ENCODE measurements at regions not wholly inside any gene's neighbourhood (a gene's known extent, or its start where the extent isn't known, plus 50 kb on each side); places are given as distances from the start of the nearest gene placed in this dataset.

GRCh38 chr19:30086220-30086619, 144.2 kb downstream of the URI1 start:
- no peak overlapping the region for H2AK5ac ChIP-seq (ENCODE audit: low read depth, low read length)
- no peak overlapping the region for H3K4ac ChIP-seq (ENCODE audit: low read depth, low read length)
- no peak overlapping the region for H2AK9ac ChIP-seq (replicated peaks; ENCODE audit: low read depth, low read length, poor library complexity)
- WGBS, 2 experiments (ENCODE audit: extremely low coverage in 2 of 2, insufficient read length in 1 of 2): no CpG with 5 or more reads among the region's 5 CpGs
- H2BK5ac ChIP-seq (ENCODE audit: low read depth, low read length, poor library complexity, severe bottlenecking): no peak overlapping the region
- H3K36me3 ChIP-seq (ENCODE audit: control insufficient read depth, insufficient read depth, low read length): no peaks in the 10 kb centered on the region
- no peak overlapping the region for H3K56ac ChIP-seq (ENCODE audit: extremely low read depth, insufficient read depth, low read length)
- H4K91ac ChIP-seq (ENCODE audit: insufficient read depth, low read depth, low read length): no peak overlapping the region
- no peak for ATAC-seq (ENCODE audit: low read depth)
- H3K4me1 ChIP-seq (ENCODE audit: control insufficient read depth, insufficient read depth, low read length): no peaks in the 10 kb centered on the region
- H3K4me2 ChIP-seq (ENCODE audit: low read depth, low read length): no peak overlapping the region
- no peak overlapping the region for H3K14ac ChIP-seq (replicated peaks; ENCODE audit: low read depth, low read length)
- no peak overlapping the region for H3K9ac ChIP-seq (ENCODE audit: low read depth, low read length)
- no peaks in the 10 kb centered on the region for H3K27me3 ChIP-seq (ENCODE audit: control insufficient read depth, insufficient read depth, low read length)
- intact Hi-C loops (cut with micrococcal nuclease): no loop called here
- H3K9me3 ChIP-seq (ENCODE audit: control insufficient read depth, insufficient read depth, low read length): no peaks in the 10 kb centered on the region
- H3K4me3 ChIP-seq (ENCODE audit: insufficient read depth, low read depth, low read length): no peak overlapping the region
- H2BK120ac ChIP-seq (ENCODE audit: low read depth, low read length): no peak overlapping the region
- H2AFZ ChIP-seq (replicated peaks; ENCODE audit: low read length, poor library complexity): no peak overlapping the region
- DNase-seq: no peak
- in situ Hi-C loops (cut with MboI; ENCODE audit: low sequenced_read_pairs): no loop called here
- BruUV-seq (replicated peaks): no TSS peak
- H4K8ac ChIP-seq (ENCODE audit: low read depth in 2 of 2, low read length in 2 of 2): no peak overlapping the region
- no peak overlapping the region for H4K5ac ChIP-seq (ENCODE audit: low read depth, low read length)
- POLR2A ChIA-PET (ENCODE audit: unreplicated experiment): no interaction called here
- H3K23ac ChIP-seq (ENCODE audit: low read depth, low read length): no peak overlapping the region
- no peaks in the 10 kb centered on the region for H3K9me1 ChIP-seq (ENCODE audit: insufficient read depth, low read length)
- no peaks in the 10 kb centered on the region for H3K79me1 ChIP-seq (ENCODE audit: low read depth in 1 of 2, low read length in 2 of 2)
- CTCF ChIA-PET: no interaction called here
- H3K27ac ChIP-seq (ENCODE audit: insufficient read depth, low read length): no peak overlapping the region
- H2BK20ac ChIP-seq (ENCODE audit: low read depth, low read length): no peak overlapping the region
- TF ChIP-seq MXI1 (IDR thresholded peaks at IDR 0.05; ENCODE audit: borderline replicate concordance, low read depth, low read length) (no peak), USF2 (IDR thresholded peaks at IDR 0.05; ENCODE audit: low read depth, low read length) (no peak), RFX5 (IDR thresholded peaks at IDR 0.05; ENCODE audit: low read depth, low read length) (no peak), RAD21 (IDR thresholded peaks at IDR 0.05; ENCODE audit: low read length) (no peak), RCOR1 (IDR thresholded peaks at IDR 0.05; ENCODE audit: insufficient replicate concordance, low read length) (no peak), FOS (IDR thresholded peaks at IDR 0.05; ENCODE audit: low read depth, low read length) (no peak), ELK1 (IDR thresholded peaks at IDR 0.05; ENCODE audit: borderline replicate concordance, low read depth, low read length) (no peak), NFE2L2 (IDR thresholded peaks at IDR 0.05; ENCODE audit: low read depth, low read length) (no peak), CHD1 (IDR thresholded peaks at IDR 0.05; ENCODE audit: low read depth, low read length) (no peak), MAFK (IDR thresholded peaks at IDR 0.05; ENCODE audit: low read depth, low read length) (no peak)
- dilution Hi-C loops (cut with HindIII; ENCODE audit: low sequenced_read_pairs, unreplicated experiment): no loop called here
- no peaks in the 10 kb centered on the region for H4K20me1 ChIP-seq (ENCODE audit: insufficient read depth, low read length)
- no peak overlapping the region for H2BK15ac ChIP-seq (ENCODE audit: low read depth, low read length)
- H3K18ac ChIP-seq (ENCODE audit: low read depth, low read length): no peak overlapping the region

Measured in IMR-90 (cell line).